NCI-H446 (cell line): ENCODE measurements at regions not wholly inside any gene's neighbourhood (a gene's known extent, or its start where the extent isn't known, plus 50 kb on each side); places are given as distances from the start of the nearest gene placed in this dataset.
"Not testable (repeated sequence)": the region's sequence is repeated elsewhere in the genome, so short reads cannot be mapped to it uniquely, and the experiment has no call there.

Experiments used
- DNase-seq, 2 experiments: peaks; one replicate each; lab custom pipeline; 2025; lab: John Stamatoyannopoulos, UW

DNA sequence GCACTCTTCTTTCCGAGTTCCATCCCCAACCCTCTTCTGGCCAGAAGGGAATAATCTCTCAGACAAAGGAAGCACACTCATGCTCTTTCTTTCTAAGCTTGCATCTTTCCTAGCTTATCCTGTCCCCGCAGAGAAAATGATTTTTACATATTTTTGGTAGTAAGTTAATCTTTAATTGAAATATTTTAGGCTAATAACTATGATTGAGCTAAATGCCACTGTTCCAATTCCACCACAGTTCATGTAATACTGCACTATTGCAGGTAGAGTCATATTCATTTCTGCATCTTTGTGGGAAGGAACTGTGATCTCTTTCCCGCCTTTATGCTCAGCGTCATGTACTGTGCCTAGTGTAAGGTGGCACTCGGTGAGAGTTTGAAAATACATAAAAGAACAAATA, 158.9 kb upstream of the FOXG1 start:
- DNase-seq: no peak

DNA sequence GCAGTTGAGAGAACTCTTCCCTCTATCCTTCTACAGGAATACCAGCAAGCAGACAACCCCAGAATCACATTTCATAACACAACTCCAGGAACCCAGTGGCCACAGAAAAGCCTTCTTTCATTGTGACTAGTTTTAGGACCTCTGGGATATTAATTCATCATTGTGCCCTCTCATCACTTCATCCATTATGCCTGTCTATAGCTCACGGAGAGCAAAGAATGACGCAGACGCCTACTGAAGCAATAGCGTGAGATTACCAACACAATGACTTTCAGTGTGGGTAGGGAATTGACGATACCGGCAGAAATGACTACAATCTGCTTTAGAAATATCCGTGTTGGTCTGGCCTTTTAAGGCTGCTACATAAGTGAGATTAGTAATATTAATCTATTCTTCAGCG, 158.1 kb upstream of the FOXG1 start:
- DNase-seq: no peak

DNA sequence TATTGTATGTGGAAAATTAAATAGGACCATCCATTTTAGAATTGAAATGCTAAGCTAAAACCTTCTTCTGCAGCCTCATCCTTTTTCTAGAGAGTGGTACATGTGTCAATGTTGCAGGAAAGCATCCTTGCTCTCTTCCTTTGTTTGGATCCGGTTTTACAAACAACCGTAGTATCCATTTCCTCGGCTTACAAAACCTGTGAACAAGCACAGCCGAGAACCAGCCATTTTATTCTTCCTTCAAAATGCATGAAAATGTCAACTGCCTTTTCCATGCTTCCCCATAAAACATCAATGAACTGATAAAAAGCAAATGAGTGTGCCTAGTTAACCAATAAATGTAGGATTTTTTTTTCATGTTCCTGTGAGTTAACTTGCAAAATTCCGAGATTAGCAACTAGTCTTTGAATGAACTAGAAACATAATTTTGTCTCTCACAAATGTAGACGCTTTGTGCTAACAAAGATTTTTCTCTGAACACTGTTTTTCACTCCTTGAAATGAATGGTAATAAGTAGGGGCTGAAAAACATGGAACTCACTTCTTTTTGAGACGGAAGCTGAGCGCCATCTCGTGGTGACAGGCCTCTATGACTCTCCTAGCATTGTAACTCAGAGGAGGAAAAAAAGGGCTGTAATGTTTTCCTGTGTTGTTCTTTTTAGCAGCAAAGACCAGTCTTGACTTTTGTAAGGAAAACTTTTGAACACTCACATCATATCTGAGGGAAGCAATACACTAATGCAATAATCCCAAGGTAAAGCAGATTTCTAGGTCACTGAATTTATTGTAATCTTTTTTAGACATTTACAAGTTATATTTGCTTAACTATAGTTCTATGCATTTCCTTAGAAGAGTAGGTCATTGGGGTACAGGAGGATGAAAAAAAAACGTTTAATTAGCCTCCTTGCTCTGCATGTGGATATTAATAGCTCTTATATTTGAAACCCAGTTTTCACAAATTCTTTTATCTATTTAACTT, 157.4 kb upstream of the FOXG1 start:
- DNase-seq: peak; percentile 82 to 89

DNA sequence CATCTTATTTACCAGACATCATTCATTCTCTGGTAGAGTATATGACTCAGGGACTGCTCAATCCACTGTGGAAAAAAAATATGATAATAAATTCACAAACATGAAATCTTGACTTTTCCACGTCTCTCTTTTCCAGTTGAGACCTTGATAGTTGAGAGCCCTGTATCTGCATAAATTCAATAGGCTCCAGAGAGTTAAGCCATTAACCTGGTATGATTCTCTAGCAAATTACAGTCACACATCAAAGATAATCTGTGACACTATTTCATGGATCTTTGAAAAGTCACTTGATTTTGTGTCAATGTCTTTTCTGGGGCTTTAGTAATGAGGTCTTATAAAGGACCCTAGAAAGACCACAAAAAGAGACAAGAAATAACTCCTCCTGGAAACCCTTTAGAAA, 154.2 kb upstream of the FOXG1 start:
- no peak for DNase-seq

DNA sequence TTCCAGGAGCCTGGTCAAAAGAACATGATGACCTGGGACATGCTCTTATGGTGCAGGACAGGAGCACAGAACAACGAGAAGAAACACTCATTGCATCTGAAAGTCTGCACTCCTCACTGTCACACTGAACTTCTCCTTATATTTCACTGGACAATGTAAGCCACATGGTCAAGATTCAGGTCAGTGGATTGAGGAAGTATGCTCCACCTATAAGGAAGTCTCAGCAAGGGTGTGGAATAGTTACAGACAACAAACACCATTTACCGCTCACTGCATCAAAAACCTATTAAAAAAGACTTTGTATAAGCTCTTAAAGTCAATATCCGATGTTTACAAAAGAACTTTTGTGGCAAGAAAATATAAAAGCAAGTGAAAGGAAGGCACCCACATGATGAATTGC, 153.1 kb upstream of the FOXG1 start:
- no peak for DNase-seq

DNA sequence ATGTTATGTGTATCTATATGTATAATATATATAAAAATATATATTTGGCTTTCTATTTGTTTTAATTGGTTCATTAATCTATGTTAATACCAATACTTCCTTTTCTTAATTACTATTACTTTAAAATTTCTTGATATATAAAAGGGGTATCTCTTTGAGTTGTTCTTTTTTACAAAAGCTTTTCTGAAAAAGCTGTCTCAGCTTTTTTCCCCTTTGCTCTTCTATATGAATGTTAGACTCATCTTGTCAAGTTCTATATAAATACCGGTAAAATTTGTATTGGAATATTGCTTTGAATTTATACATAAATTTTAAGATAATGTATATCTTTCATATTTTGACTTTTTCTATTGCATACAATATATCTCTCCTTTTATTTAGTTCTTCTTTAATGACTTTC, 139.8 kb upstream of the FOXG1 start:
- DNase-seq: no peak

DNA sequence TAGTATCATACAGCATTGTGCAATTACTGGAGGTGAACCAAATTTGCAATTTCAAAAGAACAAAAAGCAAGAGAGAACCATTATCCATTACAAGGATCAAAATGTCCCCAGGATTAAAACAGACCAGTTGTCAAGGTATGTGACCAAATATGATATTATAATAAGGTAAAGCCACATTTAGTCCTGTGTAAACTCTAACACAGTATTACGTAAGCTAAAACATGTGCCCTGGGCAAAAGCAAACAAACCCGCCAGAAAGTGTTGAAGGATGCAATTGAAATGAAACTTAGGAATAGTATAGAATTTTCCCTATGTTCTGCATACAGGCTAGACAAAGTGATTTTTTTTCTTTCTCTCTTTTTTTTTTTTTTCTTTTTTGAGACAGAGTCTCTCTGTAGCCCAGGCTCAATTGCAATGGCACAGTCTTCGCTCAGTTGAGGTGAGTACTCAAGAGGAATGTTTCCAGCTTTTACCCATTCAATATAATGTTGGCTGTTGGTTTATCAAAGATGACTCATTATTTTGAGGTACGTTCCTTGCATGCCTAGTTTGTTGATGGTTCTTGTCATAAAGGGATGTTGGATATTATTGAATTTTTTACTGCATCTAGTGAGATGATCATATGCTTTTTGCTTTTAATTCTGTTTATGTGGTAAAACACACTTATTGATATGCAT, 137.1 kb upstream of the FOXG1 start:
- no peak for DNase-seq

DNA sequence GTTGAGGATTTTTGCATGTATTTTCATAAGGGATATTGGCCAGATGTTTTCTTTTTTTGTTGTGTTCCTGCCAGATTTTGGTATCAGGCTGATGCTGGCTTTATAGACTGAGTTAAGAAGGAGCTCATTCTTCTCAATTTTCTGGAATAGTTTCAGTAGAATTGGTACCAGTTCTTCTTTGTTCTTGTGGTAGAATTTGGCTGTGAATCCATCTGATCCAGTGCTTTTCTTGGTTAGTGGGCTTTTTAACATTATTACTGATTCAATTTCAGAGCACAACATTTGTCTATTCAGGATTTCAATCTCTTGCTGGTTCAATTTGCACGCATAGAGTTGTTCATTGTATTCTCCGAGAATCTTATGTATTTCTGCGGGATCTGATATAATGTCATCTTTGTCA, 136.5 kb upstream of the FOXG1 start:
- no peak for DNase-seq

DNA sequence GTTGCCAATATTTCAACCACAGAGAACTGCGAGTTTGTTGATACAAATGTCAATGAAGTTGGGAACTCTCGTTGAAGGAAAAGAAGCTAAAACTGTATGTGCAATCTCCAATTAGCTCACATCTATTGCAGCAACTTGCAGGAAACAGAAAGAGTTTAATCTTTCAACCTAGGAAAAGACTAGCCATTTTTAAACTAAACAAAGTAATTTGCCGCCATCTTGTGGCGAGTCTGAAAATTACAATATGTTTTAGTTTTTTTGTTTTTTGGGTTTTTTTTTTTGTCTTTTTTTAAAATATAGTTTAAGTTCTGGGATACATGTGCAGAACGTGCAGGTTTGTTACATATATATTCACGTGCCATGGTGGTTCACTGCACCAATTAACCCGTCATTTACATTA, 131.2 kb upstream of the FOXG1 start:
- peak; percentile 44 to 73 for DNase-seq

DNA sequence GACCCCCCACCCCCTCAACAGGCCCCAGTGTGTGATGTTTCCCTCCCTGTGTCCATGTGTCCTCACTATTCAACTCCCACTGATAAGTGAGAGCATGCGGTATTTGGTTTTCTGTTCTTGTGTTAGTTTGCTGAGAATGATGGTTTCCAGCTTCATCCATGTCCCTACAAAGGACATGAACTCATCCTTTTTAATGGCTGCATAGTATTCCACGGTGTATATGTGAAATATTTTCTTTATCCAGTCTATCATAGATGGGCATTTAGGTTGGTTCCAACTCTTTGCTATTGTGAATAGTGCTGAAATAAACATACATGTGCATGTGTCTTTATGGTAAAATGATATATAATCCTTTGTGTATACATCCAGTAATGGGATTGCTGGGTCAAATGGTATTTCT, 130.8 kb upstream of the FOXG1 start:
- DNase-seq: not testable (repeated sequence)

DNA sequence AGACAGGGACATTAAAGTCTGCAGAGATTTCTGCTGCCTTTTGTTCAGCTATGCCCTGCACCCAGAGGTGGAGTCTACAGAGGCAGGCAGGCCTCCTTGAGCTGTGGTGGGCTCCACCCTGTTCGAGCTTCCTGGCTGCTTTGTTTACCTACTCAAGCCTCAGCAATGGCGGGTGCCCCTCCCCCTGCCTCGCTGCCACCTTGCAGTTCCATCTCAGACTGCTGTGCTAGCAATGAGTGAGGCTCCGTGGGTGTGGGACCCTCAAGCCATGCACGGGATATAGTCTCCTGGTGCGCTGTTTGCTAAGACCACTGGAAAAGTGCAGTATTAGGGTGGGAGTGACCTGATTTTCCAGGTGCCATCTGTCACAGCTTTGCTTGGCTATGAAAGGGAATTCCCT, 125.4 kb upstream of the FOXG1 start:
- not testable (repeated sequence) for DNase-seq

DNA sequence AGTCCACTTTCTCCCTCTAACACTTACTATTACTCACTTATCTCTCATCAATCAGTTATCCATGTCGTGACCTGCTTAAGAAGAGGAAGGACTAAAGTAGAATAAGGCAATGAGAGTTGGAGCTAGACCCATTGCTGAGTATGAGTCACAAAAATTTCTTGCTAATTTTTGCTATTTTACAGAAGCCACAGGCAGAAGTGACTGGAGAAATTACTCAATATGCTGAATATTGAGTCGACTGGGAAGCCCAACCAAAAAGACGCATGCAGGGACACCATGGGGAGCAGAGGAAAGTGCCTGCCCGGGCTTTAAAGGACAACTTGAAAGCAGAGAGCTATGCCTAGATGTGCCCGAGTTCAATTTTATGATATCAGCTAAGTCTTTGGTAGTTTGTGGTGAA, 115.4 kb upstream of the FOXG1 start:
- no peak for DNase-seq

DNA sequence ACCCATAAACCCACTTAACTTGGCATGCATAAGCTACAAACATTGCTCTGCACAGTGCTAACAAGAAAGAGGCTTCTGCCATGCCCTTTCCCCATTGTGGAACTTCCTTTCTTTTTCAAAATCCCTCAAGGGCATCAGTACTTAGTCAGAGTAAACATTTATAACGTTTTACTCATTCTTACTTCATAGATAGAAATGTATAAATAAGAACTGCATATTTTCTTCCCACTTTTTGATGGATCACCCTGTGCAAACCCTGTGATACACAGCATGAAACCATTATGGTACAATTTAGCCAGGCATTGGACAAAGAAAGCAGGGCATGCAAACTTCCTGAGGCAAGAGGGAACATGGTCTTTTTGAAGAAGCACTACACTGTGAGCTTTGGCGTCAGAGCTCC, 113.8 kb upstream of the FOXG1 start:
- DNase-seq: no peak

DNA sequence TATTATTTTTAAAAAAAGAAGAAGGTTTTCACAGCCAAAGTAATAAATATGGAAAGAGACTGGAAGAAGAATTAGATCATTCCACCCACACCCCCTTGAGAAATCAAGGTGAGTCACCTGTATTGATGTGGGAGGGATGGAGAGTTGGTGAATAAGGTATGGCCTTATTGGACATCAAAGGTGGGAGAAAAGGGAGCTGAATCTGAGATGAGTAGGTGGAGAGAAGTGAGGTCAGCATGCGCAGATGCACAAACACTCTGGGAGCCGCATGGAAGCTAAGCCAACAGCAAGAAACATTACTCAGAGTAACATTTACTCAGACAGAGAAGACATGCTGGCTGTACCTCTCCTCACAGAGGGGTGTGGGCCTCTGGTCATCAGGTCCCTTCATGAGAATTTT, 113.1 kb upstream of the FOXG1 start:
- no peak for DNase-seq

DNA sequence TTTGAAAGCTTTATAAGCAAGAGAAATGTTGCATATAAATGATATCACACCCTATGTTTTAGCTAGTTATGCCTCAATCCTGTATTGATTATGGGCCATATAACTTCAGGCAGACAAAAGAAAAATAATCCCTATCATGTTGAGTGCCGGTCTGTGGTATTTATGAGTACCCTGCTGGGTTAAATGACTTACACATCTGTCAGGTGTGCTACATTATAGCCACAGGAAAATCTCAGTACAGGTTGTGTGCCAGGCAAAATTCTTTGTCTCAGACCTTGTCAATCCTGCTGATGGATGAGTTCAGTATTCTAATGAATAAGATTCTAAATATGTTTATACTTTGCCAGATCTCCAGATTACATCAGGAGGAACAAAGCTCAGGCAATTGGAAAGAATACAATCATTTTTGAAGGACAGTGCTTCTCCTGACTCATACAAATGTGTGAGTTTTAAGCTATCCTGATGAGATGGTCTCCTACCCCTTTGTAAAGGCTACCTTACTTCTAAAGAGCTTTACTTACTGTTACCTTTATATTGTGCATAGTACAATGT, 109.8 kb upstream of the FOXG1 start:
- no peak for DNase-seq

DNA sequence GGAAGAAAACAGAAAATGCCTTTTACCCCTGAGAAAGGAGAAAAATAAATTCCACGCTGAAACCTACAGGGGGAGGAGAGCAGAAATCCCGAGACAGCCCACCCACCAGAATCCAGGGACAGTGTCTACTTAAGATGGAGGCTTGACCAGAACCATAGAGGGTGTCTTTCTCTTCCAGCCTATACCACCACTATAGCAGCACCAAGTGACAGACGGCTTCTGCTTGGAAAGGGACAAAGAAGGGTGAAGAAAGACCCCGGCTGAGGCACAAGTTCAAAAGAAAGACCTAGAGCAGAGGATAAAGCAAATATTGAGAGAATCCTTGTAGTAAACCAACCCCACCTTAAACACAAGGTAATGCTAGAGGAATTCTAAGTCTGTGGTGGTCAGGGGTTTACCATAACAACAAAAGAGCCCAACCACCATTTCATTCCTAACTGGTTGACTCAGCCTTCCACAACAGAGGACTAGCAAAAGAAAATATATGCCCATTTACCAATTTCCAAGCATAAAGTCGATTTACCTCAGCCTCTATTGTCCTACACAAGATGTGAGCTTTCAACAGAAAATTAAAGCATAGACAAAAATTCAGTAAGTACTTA, 105.3 kb upstream of the FOXG1 start:
- DNase-seq: no peak

DNA sequence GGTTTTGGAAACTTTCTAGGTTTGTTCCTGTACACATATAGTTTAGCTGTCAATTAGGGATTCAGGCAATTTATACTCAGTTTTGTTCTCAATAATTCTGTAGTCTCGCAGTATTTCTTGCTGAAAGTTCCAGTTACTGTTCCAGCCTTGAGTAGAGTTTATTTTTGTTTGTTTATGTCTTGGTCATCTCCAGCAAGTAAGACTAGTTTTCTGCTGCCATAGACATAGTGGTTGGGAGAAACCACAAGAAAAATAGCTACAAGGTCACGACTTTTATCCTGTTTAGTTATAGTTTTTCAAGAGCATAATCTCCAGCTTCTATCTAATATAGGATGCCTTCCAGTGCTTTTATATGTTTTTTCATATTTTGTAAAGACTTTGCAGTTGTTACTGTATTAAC, 99.6 kb upstream of the FOXG1 start:
- no peak for DNase-seq

DNA sequence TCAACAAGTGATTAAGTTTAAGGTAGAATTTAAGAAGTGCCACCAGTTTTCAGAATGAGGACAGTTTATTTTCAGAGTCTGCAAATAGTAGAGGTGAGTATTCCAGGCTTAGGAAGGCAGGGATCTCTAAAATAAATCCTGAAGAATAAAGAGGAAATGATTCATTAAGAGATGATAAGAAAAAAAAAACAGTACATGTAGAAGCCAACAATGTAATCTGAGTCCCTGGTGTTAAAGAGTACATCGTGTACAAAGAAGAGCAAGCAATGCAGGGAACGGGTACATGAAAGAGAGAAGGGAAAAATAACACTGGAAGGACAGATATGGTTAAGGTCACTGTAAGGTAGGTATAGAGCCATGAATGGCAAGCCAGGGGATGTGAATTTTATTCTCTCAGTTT, 95.2 kb upstream of the FOXG1 start:
- DNase-seq: no peak

DNA sequence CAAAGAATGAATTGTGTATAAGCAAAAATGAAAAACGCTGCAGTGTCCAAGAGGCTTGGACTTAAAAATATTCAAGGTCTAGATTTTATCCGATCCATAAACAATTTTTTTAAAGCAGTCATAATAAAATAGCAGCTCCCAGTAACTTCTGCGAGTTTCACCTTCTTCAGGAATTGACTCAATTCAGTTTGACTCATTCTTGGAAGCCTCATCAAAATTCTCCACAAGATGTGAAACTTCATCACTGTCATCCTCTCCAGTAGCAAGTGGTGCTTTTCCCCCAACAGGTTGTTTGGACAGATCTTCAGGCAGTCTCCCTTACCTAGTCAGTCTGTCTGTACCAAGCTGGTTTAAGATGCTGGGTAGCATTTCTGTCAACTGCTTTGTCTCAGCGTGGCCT, 93.5 kb upstream of the FOXG1 start:
- no peak for DNase-seq

DNA sequence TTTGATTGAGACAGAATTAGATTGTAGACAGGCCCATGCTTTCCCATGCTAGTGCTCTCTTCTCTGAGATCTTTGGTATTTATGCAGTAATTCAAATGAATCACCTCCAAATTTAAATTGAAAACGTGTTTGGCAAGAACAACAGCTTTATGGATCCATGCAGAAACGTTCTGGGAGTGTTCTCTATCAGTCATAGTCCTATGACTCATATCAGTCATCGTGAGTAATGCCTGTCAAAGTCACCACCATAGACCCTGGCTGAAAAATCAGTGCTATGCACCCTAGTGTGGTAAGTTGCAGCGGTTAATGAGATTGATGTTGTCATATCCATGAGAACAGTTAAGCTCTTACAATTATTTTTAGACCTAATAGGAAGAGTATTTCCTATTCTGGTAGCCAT, 90.1 kb upstream of the FOXG1 start:
- no peak for DNase-seq

DNA sequence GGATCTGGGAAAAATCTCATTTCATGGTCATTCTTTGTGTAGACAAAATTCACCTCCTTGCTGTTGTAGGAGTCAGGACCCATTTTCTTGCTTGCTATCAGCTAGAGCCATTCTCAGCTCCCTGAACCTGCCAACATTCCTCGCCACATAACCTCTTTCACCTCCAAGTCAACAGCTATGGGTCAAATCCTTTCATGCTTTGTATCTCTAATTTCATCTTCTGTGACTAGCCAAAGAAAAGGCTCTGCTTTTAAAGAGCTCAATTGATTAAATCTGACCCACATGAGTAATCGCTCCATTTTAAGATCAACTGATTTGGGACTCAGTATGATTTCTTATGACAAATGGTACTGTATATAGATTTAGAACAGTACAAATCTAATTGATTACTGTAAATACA, 89.2 kb upstream of the FOXG1 start:
- no peak for DNase-seq

DNA sequence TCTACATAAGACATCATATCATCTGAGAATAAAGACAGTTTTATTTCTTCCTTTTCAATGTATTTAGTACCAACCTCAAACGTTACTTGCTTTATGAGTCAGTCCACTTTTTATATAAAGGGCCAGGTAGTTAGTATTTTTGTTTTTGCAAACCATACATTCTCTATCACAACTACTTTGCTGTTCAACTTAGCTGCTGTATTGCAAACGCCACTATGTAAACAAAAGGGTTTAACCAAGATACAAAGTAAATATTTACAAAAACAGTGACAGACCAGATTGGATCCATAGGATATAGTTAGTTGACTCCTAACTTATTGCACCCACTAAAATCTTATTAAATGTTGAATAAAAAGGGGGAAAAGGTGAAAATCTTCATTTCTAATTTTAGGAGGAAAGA, 87.7 kb upstream of the FOXG1 start:
- no peak for DNase-seq

DNA sequence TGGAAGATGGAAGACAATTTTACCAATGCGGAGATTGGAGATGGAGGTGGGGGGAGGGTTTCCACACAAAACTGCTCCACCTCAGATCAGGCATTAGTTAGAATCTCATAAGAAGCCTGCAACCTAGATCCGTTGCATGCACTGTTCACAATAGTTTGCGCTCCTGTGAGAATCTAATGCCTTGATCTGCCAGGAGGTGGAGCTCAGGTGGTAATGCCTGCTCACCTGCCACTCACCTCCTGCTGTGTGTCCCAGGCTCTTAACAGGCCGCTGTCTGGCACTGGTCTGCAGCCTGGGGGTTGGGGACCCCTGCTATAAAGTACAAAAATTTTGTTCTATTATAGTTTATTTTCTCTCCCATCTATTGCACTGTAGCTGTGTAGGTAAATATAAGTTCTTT, 84.9 kb upstream of the FOXG1 start:
- no peak for DNase-seq
